WERI-Rb-1 (cell line): ENCODE measurements at regions not wholly inside any gene's neighbourhood (a gene's known extent, or its start where the extent isn't known, plus 50 kb on each side); places are given as distances from the start of the nearest gene placed in this dataset.

Experiments
- DNase-seq: peaks from one replicate; pipeline ENCODE4 v3.0.0-alpha.2; 2020
- H3K27ac ChIP-seq: fragments of 250-450 bp; sonication (Bioruptor Pico); 2 replicates; pipeline ENCODE4 v1.5.1; 2020; ENCODE audit warnings: mild to moderate bottlenecking, moderate library complexity
- H3K27me3 ChIP-seq: fragments of 250-450 bp; sonication (Bioruptor Pico); 2 replicates; pipeline ENCODE4 v1.5.1; 2021; ENCODE audit warnings: mild to moderate bottlenecking, low read depth, moderate library complexity; ENCODE audit not compliant: insufficient read depth, severe bottlenecking
- H3K36me3 ChIP-seq: fragments of 250-450 bp; sonication (Bioruptor Pico); 2 replicates; pipeline ENCODE4 v1.5.1; 2020; ENCODE audit warnings: mild to moderate bottlenecking, moderate library complexity
- H3K4me3 ChIP-seq: 2 replicates; pipeline ENCODE4 v1.5.1; 2011; ENCODE audit warnings: low read depth, mild to moderate bottlenecking, control low read depth, low read length
- H3K9me3 ChIP-seq: fragments of 250-450 bp; sonication (Bioruptor Pico); 2 replicates; pipeline ENCODE4 v1.5.1; 2021; ENCODE audit warnings: mild to moderate bottlenecking, moderate library complexity; ENCODE audit not compliant: severe bottlenecking
- CTCF ChIP-seq: IDR thresholded peaks from 2 replicates; pipeline ENCODE4 v1.5.1; 2011; ENCODE audit warnings: low read depth, mild to moderate bottlenecking, control low read depth, inconsistent platforms, low read length

GRCh38 chr11:80868831-80869230 is 1428.0 kb upstream of the TENM4 start:
- Histone ChIP-seq H3K4me3 (no peak overlapping the region), H3K27ac (no peak overlapping the region), H3K9me3 (no peaks in the 10 kb centered on the region), H3K27me3 (peaks cover 8% of the 10 kb centered on the region), H3K36me3 (no peaks in the 10 kb centered on the region)
- TF ChIP-seq CTCF, result no peak
- no peak for DNase-seq

GRCh38 chr11:80862011-80862410 is 1421.2 kb upstream of the TENM4 start:
- no peak overlapping the region for H3K27ac ChIP-seq
- peaks cover 8% of the 10 kb centered on the region for H3K27me3 ChIP-seq
- no peak for TF ChIP-seq CTCF
- no peak for DNase-seq
- no peak overlapping the region for H3K4me3 ChIP-seq
- no peaks in the 10 kb centered on the region for H3K9me3 ChIP-seq
- H3K36me3 ChIP-seq, result no peaks in the 10 kb centered on the region

DNA sequence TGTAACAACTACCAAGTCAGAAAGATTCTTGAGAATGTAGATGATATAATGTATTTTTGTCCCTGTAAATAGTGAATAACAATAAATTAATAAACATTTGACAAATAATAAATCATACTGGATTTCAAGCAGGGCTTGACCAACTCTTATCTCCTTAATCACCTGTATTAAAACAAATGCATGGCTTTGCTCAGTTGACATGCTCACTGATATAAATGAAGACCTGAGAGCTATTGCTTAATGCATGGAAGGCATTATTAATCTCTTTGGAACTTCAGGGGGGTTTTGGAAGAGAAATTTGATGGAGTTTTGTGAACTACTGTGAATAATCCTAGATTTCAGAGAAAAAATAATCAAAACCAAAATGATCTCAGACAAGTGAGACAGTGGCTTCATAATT is 1420.4 kb upstream of the TENM4 start:
- no peak overlapping the region for H3K4me3 ChIP-seq
- H3K27me3 ChIP-seq, result peaks cover 4% of the 10 kb centered on the region
- no peak for DNase-seq
- no peak for TF ChIP-seq CTCF
- no peak overlapping the region for H3K27ac ChIP-seq
- no peaks in the 10 kb centered on the region for H3K36me3 ChIP-seq
- H3K9me3 ChIP-seq, result no peaks in the 10 kb centered on the region

DNA sequence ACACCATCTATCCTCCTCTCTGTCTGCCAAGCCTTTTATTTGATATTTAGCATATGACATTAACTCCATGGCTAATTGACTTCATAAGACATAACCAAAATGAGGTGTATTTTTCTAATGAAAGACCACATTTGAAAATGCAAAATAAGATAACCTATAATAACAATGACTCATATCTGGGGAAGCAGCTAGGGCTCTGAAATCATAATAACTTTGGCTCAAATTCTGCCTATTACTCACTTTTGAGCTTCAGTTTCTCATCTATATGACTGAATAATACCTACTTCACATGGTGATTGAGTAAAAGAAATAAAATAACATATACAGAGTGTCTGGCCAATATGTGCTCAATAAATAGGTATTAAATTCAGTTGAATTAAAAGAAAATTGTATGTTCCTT is 1419.8 kb upstream of the TENM4 start:
- no peak for TF ChIP-seq CTCF
- H3K36me3 ChIP-seq, result no peaks in the 10 kb centered on the region
- H3K27ac ChIP-seq, result no peak overlapping the region
- no peak overlapping the region for H3K4me3 ChIP-seq
- peaks cover 4% of the 10 kb centered on the region for H3K27me3 ChIP-seq
- H3K9me3 ChIP-seq, result no peaks in the 10 kb centered on the region
- no peak for DNase-seq

DNA sequence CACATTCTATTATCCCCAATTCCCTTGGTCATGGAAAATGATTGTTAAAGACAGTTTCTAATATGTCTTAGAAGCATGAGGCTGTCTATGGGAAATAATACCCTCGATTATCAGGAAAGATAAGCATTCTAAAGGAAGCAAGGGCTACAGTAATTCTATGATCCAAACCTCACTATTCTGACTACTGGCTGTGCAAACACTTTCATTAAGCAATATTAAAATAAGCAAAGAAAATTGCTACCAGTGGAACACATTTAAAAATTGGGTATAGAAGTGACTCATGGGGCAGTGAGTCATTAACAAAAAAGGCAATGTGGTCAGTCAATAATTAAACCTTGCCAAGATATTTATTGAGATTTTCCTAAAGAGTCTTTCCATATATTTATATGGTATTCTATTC is 1415.2 kb upstream of the TENM4 start:
- no peak for DNase-seq
- Histone ChIP-seq H3K27me3 (no peaks in the 10 kb centered on the region), H3K9me3 (no peaks in the 10 kb centered on the region), H3K27ac (no peak overlapping the region), H3K36me3 (no peaks in the 10 kb centered on the region), H3K4me3 (no peak overlapping the region)
- no peak for TF ChIP-seq CTCF

DNA sequence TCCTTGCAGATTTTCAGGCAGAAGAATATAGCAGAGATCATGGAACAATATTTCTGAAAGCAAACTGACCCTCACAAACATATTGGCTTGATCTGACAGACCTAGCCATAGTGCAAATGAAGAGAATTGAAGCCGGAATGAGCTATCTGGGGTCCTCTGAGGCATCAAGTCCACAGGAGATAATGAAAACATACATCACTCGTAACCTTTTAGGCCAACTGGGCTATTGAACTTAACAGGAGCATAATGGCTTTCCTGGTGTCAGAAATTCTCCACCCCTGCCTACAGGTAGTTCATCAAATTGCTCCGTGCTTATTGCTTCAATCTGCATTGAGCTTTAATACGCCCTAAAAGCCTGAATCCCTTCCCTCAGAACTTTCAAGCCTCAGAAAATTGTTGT is 1414.6 kb upstream of the TENM4 start:
- Histone ChIP-seq H3K36me3 (no peaks in the 10 kb centered on the region), H3K27me3 (no peaks in the 10 kb centered on the region), H3K27ac (no peak overlapping the region), H3K4me3 (no peak overlapping the region), H3K9me3 (no peaks in the 10 kb centered on the region)
- DNase-seq, result no peak
- TF ChIP-seq CTCF, result no peak
